ENCODE measurements at regions not wholly inside any gene's neighbourhood (a gene's known extent, or its start where the extent isn't known, plus 50 kb on each side); places are given as distances from the start of the nearest gene placed in this dataset.
"Not testable (repeated sequence)": the region's sequence is repeated elsewhere in the genome, so short reads cannot be mapped to it uniquely, and the experiment has no call there.

GRCh38 chr5:87781976-87782375 is 369.2 kb upstream of the CCNH start:
- no peak for DNase-seq

GRCh38 chr5:87780831-87781760 is 368.4 kb upstream of the CCNH start:
- DNase-seq = peak; percentile 65

GRCh38 chr5:87778876-87779275 is 366.1 kb upstream of the CCNH start:
- no peak for DNase-seq

GRCh38 chr5:87777877-87778276 is 365.1 kb upstream of the CCNH start:
- DNase-seq = no peak

- DNase-seq = no peak
Measured at GRCh38 chr5:87776785-87777184, 364.1 kb upstream of the CCNH start.

- not testable (repeated sequence) for DNase-seq
Measured at GRCh38 chr5:87776302-87776701, 363.6 kb upstream of the CCNH start.

- DNase-seq = no peak
Measured at GRCh38 chr5:87775228-87775627, 362.5 kb upstream of the CCNH start.

- DNase-seq = no peak
Measured at GRCh38 chr5:87774804-87775203, 362.1 kb upstream of the CCNH start.

- no peak for DNase-seq
Measured at GRCh38 chr5:87770601-87771121, 357.9 kb upstream of the CCNH start.

GRCh38 chr5:87770016-87770570 is 357.4 kb upstream of the CCNH start:
- DNase-seq = no peak

- no peak for DNase-seq
Measured at GRCh38 chr5:87769157-87769556, 356.4 kb upstream of the CCNH start.

GRCh38 chr5:87768190-87768589 is 355.5 kb upstream of the CCNH start:
- no peak for DNase-seq

- no peak for DNase-seq
Measured at GRCh38 chr5:87765009-87765408, 352.3 kb upstream of the CCNH start.

- no peak for DNase-seq
Measured at GRCh38 chr5:87762631-87763030, 349.9 kb upstream of the CCNH start.

GRCh38 chr5:87756951-87757350 is 344.2 kb upstream of the CCNH start:
- DNase-seq = no peak

- DNase-seq = no peak
Measured at GRCh38 chr5:87755360-87755759, 342.6 kb upstream of the CCNH start.

GRCh38 chr5:87754009-87754757 is 341.5 kb upstream of the CCNH start:
- DNase-seq = no peak

GRCh38 chr5:87752362-87752761 is 339.6 kb upstream of the CCNH start:
- DNase-seq = no peak

GRCh38 chr5:87751824-87752223 is 339.1 kb upstream of the CCNH start:
- DNase-seq = no peak

GRCh38 chr5:87746891-87747377 is 334.2 kb upstream of the CCNH start:
- no peak for DNase-seq

- no peak for DNase-seq
Measured at GRCh38 chr5:87746341-87746740, 333.6 kb upstream of the CCNH start.

- DNase-seq = no peak
Measured at GRCh38 chr5:87741881-87742280, 329.2 kb upstream of the CCNH start.

- no peak for DNase-seq
Measured at GRCh38 chr5:87735923-87736322, 323.2 kb upstream of the CCNH start.
